B cell (primary cell): ENCODE measurements at regions not wholly inside any gene's neighbourhood (a gene's known extent, or its start where the extent isn't known, plus 50 kb on each side); places are given as distances from the start of the nearest gene placed in this dataset.

Source experiments
- ATAC-seq: fragments of 200-7000 bp; cut with Tn5 transposase; one replicate; pipeline ENCODE4 v1.10.0; 2021; ENCODE audit warnings: low read depth, mild to moderate bottlenecking, moderate number of reproducible peaks, moderate library complexity
- CTCF ChIA-PET: fragments of 350-600 bp; sonication (Branson Sonifier 250); formaldehyde crosslinking; loops from one replicate; lab custom pipeline; 2021; ENCODE audit warnings: antibody characterized with exemption, inconsistent platforms; lab: Charles Lee
- POLR2A ChIA-PET: fragments of 350-600 bp; sonication (Branson Sonifier 250); formaldehyde crosslinking; loops from one replicate; lab custom pipeline; 2021; ENCODE audit warnings: antibody characterized with exemption; lab: Charles Lee
- DNase-seq: peaks from one replicate; pipeline ENCODE4 v3.0.0; 2013
- H2AFZ ChIP-seq: 2 replicates; pipeline ENCODE4 v1.6.1; 2012; ENCODE audit warnings: mild to moderate bottlenecking, low read depth, low read length; ENCODE audit not compliant: insufficient read depth, poor library complexity, severe bottlenecking
- H3K27ac ChIP-seq, 2 donors: 1 replicate in 1 of 2; 2 replicates in 1 of 2; pipeline ENCODE4 v1.5.1; 2012 to 2013; ENCODE audit warnings: low read length in 2 of 2, mild to moderate bottlenecking in 2 of 2, moderate library complexity in 1 of 2
- H3K27me3 ChIP-seq, 4 experiments: fragments of 200-600 bp in 1 of 4; sonication (generic) in 1 of 4; replicated peaks in 1 of 4; 1 replicate in 2 of 4; 2 replicates in 2 of 4; pipeline versions ENCODE4 v1.6.1 to v1.7.0; 2013 to 2016; ENCODE audit warnings: low read length in 3 of 4, mild to moderate bottlenecking in 2 of 4, mixed read lengths in 1 of 4, moderate library complexity in 1 of 4; ENCODE audit not compliant: insufficient read depth in 4 of 4, control insufficient read depth in 3 of 4; ENCODE audit errors: control extremely low read depth in 1 of 4
- H3K36me3 ChIP-seq, 2 experiments: replicated peaks in 1 of 2; 1 replicate in 1 of 2; 2 replicates in 1 of 2; pipeline versions ENCODE4 v1.6.1 to v1.7.1; 2013; ENCODE audit warnings: low read length in 1 of 2; ENCODE audit not compliant: insufficient read depth in 2 of 2, control insufficient read depth in 1 of 2; ENCODE audit errors: control extremely low read depth in 1 of 2, extremely low read depth in 1 of 2
- H3K4me1 ChIP-seq, 2 donors: fragments of 200-600 bp in 1 of 2; sonication (generic) in 1 of 2; 1 replicate in 1 of 2; 2 replicates in 1 of 2; pipeline versions ENCODE4 v1.5.1 to v1.6.1; 2013 to 2017; ENCODE audit warnings: low read length in 2 of 2; ENCODE audit not compliant: control insufficient read depth in 2 of 2, insufficient read depth in 2 of 2
- H3K4me2 ChIP-seq: replicated peaks from 2 replicates; pipeline ENCODE3; 2012; ENCODE audit warnings: mild to moderate bottlenecking, low read depth, low read length; ENCODE audit not compliant: poor library complexity, severe bottlenecking
- H3K4me3 ChIP-seq, 5 experiments: fragments of 200-600 bp in 1 of 5; sonication (generic) in 1 of 5; 1 replicate in 3 of 5; 2 replicates in 2 of 5; pipeline versions ENCODE4 v1.5.1 to v1.7.0; 2011 to 2016; ENCODE audit warnings: low read length in 4 of 5, mild to moderate bottlenecking in 4 of 5, low read depth in 2 of 5, control low read depth in 1 of 5, moderate library complexity in 1 of 5; ENCODE audit not compliant: insufficient read depth in 1 of 5; ENCODE audit errors: control extremely low read depth in 1 of 5, extremely low read depth in 1 of 5
- H3K79me2 ChIP-seq: fragments of 200-600 bp; sonication (generic); one replicate; pipeline ENCODE4 v1.6.0; 2016; ENCODE audit warnings: low read length; ENCODE audit not compliant: control insufficient read depth, insufficient read depth
- H3K9ac ChIP-seq: fragments of 200-600 bp; sonication (generic); 2 replicates; pipeline ENCODE4 v1.6.1; 2017; ENCODE audit warnings: mild to moderate bottlenecking, low read length, moderate library complexity
- H3K9me3 ChIP-seq, 3 donors: one replicate each; pipeline versions ENCODE4 v1.6.1 to v1.7.1; 2013; ENCODE audit warnings: low read length in 2 of 3; ENCODE audit not compliant: control insufficient read depth in 2 of 3, insufficient read depth in 1 of 3; ENCODE audit errors: control extremely low read depth in 1 of 3
- H4K20me1 ChIP-seq: 2 replicates; pipeline ENCODE4 v1.6.0; 2012; ENCODE audit warnings: mild to moderate bottlenecking, low read length; ENCODE audit not compliant: insufficient read depth, control insufficient read depth, poor library complexity, severe bottlenecking
- H3K27ac Mint-ChIP-seq: one replicate; pipeline ENCODE4 v1.8.0; 2021; ENCODE audit warnings: mixed read lengths
- H3K27me3 Mint-ChIP-seq: one replicate; pipeline ENCODE4 v1.8.0; 2021; ENCODE audit warnings: mixed read lengths
- H3K4me1 Mint-ChIP-seq: one replicate; pipeline ENCODE4 v1.8.0; 2021; ENCODE audit warnings: mixed read lengths
- H3K4me3 Mint-ChIP-seq: one replicate; pipeline ENCODE4 v1.8.0; 2021; ENCODE audit warnings: mixed read lengths
- H3K9me3 Mint-ChIP-seq: one replicate; pipeline ENCODE4 v1.8.0; 2022; ENCODE audit warnings: mixed read lengths; ENCODE audit not compliant: insufficient read depth
- CTCF ChIP-seq: fragments of 200-600 bp; IDR thresholded peaks from one replicate; pipeline ENCODE4 v1.8.0; 2022; ENCODE audit warnings: antibody characterized with exemption, mild to moderate bottlenecking
- EZH2 ChIP-seq: IDR thresholded peaks from 2 replicates; pipeline ENCODE4 v1.6.1; 2012; ENCODE audit warnings: borderline replicate concordance, low read depth, mild to moderate bottlenecking, moderate library complexity, low read length; ENCODE audit not compliant: insufficient read depth, poor library complexity, severe bottlenecking
- WGBS: methylation state at CpG from one replicate; pipeline ENCODE4 v1.1.5; 2013; ENCODE audit warnings: missing lambda C conversion rate; ENCODE audit not compliant: insufficient coverage; 5-methylcytosine and 5-hydroxymethylcytosine counted together
- intact Hi-C: fragments of 100-400 bp; cut with micrococcal nuclease; formaldehyde crosslinking; loops from one replicate; pipeline ENCODE4 v1.10.0; 2022

GRCh38 chr9:28056006-28056405 is 482.7 kb upstream of the C9orf72 start:
- intact Hi-C loops, result no loop called here
- Histone ChIP-seq H4K20me1 (no peaks in the 10 kb centered on the region), H3K79me2 (no peaks in the 10 kb centered on the region), H2AFZ (no peak overlapping the region), H3K27ac (no peak overlapping the region), H3K4me2 (no peak overlapping the region), H3K36me3 (no peaks in the 10 kb centered on the region), H3K4me1 (no peaks in the 10 kb centered on the region), H3K27me3 (no peaks in the 10 kb centered on the region), H3K4me3 (no peak overlapping the region), H3K9ac (no peak overlapping the region), H3K9me3 (no peaks in the 10 kb centered on the region)
- TF ChIP-seq CTCF, result no peak
- TF ChIP-seq EZH2, result no peak
- CTCF ChIA-PET, result no interaction called here
- Mint-ChIP-seq H3K9me3 (no peaks in the 10 kb centered on the region), H3K4me3 (no peak overlapping the region), H3K27ac (no peak overlapping the region), H3K4me1 (no peaks in the 10 kb centered on the region), H3K27me3 (no peaks in the 10 kb centered on the region)
- no peak for ATAC-seq
- POLR2A ChIA-PET, result no interaction called here
- 80% methylated on average over 4 of the region's 10 CpGs for WGBS
- DNase-seq, result no peak

DNA sequence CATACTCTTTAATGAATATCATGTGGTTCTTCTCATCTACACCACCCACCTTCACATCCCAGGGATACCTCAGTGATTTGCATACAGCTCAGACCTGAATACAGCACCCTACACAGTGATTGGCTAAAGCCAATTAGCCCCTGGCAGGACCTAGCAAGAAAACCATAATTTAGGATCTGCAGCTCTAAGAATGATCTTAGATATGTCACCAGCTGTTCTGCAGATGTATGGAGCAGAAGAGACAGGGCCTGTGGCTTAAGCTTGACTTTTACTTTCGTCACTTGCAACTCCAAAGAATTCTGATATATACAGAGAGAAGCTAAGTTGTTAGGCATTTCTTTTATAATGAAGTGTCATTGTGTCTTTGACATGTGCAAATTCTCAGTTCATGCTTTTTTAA is 483.2 kb upstream of the C9orf72 start:
- Mint-ChIP-seq H3K27ac (no peak overlapping the region), H3K4me3 (no peak overlapping the region), H3K27me3 (no peaks in the 10 kb centered on the region), H3K9me3 (no peaks in the 10 kb centered on the region), H3K4me1 (no peaks in the 10 kb centered on the region)
- no peaks in the 10 kb centered on the region for H3K9me3 ChIP-seq
- no peak for DNase-seq
- no peak for ATAC-seq
- CTCF ChIA-PET, result no interaction called here
- no peak overlapping the region for H3K27ac ChIP-seq
- no peak overlapping the region for H3K4me3 ChIP-seq
- no peak overlapping the region for H3K9ac ChIP-seq
- no peak overlapping the region for H3K4me2 ChIP-seq
- H3K79me2 ChIP-seq, result no peaks in the 10 kb centered on the region
- no peaks in the 10 kb centered on the region for H3K4me1 ChIP-seq
- H3K27me3 ChIP-seq, result no peaks in the 10 kb centered on the region
- no CpG with 5 or more reads among the region's 1 CpG for WGBS
- no peak overlapping the region for H2AFZ ChIP-seq
- intact Hi-C loops, result no loop called here
- H3K36me3 ChIP-seq, result no peaks in the 10 kb centered on the region
- TF ChIP-seq EZH2, result no peak
- no peak for TF ChIP-seq CTCF
- POLR2A ChIA-PET, result no interaction called here
- H4K20me1 ChIP-seq, result no peaks in the 10 kb centered on the region
